ENCODE measurements at regions not wholly inside any gene's neighbourhood (a gene's known extent, or its start where the extent isn't known, plus 50 kb on each side); places are given as distances from the start of the nearest gene placed in this dataset.

- Histone ChIP-seq H3K9me3 (ENCODE audit: control insufficient read depth, insufficient read depth, low read length) (no peaks in the 10 kb centered on the region), H3K9ac (ENCODE audit: low read depth, low read length) (no peak overlapping the region), H3K36me3 (ENCODE audit: insufficient read depth, low read length) (no peaks in the 10 kb centered on the region), H3K4me1 (ENCODE audit: insufficient read depth, low read length) (peaks cover 5% of the 10 kb centered on the region; the same call in 1 of the 2 replicates)
Measured at GRCh38 chr11:47908198-47908597, 60.0 kb upstream of the NUP160 start.

GRCh38 chr11:47907499-47907898 is 59.3 kb upstream of the NUP160 start:
- Histone ChIP-seq H3K9me3 (ENCODE audit: control insufficient read depth, insufficient read depth, low read length) (no peaks in the 10 kb centered on the region), H3K36me3 (ENCODE audit: insufficient read depth, low read length) (no peaks in the 10 kb centered on the region), H3K9ac (ENCODE audit: low read depth, low read length) (no peak overlapping the region), H3K4me1 (ENCODE audit: insufficient read depth, low read length) (peaks cover 5% of the 10 kb centered on the region; the same call in 1 of the 2 replicates)

DNA sequence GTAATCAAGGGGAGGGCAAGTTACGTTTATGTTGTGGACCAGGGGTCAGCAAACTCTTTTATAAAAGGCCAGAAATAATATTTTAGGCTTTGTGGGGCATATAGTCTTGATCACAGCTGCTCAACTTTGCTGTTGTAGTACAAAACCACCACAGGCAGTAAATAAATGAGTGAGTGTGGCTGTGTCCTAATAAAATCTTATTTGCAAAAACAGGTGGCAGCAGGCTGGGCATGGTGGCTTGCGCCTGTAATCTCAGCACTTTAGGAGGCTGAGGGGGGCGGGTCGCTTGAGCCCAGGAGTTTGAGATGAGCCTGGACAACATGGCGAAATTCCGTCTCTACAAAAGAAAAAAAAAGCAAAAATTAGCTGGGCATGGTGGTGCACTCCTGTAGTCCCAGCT is 57.9 kb upstream of the NUP160 start:
- Histone ChIP-seq H3K9me3 (ENCODE audit: control insufficient read depth, insufficient read depth, low read length) (no peaks in the 10 kb centered on the region), H3K9ac (ENCODE audit: low read depth, low read length) (no peak overlapping the region), H3K4me1 (ENCODE audit: insufficient read depth, low read length) (peaks cover under 1% of the 10 kb centered on the region; the same call in 1 of the 2 replicates), H3K36me3 (ENCODE audit: insufficient read depth, low read length) (no peaks in the 10 kb centered on the region)

GRCh38 chr11:47905358-47906059 is 57.4 kb upstream of the NUP160 start:
- Histone ChIP-seq H3K36me3 (ENCODE audit: insufficient read depth, low read length) (no peaks in the 10 kb centered on the region), H3K4me1 (ENCODE audit: insufficient read depth, low read length) (no peaks in the 10 kb centered on the region), H3K9ac (ENCODE audit: low read depth, low read length) (no peak overlapping the region), H3K9me3 (ENCODE audit: control insufficient read depth, insufficient read depth, low read length) (no peaks in the 10 kb centered on the region)

DNA sequence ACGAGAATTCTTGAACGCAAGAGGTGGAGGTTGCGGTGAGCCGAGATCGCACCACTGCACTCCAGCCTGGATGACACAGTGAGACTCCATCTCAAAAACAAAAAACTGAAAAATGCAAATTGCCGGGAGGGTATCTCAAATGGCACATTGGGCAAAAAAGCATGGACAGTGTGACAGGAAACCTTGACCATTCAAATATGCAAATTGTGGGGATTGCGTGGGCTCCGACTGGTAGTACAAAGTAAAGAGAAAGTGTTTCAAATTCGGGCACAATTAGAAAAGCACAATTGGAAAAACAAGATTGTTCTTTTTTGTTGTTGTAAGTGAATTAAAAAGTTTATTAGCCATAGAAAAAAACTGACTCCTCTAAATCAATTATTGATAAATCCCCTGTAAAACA is 56.7 kb upstream of the NUP160 start:
- no peaks in the 10 kb centered on the region for H3K36me3 ChIP-seq (ENCODE audit: insufficient read depth, low read length)
- no peak overlapping the region for H3K9ac ChIP-seq (ENCODE audit: low read depth, low read length)
- no peaks in the 10 kb centered on the region for H3K4me1 ChIP-seq (ENCODE audit: insufficient read depth, low read length)
- H3K9me3 ChIP-seq (ENCODE audit: control insufficient read depth, insufficient read depth, low read length) = no peaks in the 10 kb centered on the region

DNA sequence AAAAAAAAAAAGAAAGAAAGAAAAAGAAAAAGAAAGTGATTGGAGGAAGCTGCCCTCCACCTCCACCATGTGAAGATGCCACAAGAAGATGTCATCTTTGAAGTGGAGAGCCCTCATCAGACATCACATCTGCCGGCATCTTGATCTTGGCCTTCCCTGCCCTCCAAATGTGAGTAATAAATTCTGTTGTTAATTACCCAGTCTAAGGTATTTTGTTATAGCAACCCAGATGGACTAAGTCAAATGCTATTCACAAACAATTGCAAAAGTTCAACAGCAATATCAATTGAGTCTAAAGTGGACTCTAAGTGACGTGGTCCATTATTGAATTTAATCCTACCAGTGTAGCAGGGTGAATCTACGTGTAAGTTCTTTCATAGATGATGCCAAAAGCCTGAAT is 55.9 kb upstream of the NUP160 start:
- H3K9me3 ChIP-seq (ENCODE audit: control insufficient read depth, insufficient read depth, low read length) = no peaks in the 10 kb centered on the region
- H3K4me1 ChIP-seq (ENCODE audit: insufficient read depth, low read length) = no peaks in the 10 kb centered on the region
- H3K9ac ChIP-seq (ENCODE audit: low read depth, low read length) = no peak overlapping the region
- H3K36me3 ChIP-seq (ENCODE audit: insufficient read depth, low read length) = no peaks in the 10 kb centered on the region

DNA sequence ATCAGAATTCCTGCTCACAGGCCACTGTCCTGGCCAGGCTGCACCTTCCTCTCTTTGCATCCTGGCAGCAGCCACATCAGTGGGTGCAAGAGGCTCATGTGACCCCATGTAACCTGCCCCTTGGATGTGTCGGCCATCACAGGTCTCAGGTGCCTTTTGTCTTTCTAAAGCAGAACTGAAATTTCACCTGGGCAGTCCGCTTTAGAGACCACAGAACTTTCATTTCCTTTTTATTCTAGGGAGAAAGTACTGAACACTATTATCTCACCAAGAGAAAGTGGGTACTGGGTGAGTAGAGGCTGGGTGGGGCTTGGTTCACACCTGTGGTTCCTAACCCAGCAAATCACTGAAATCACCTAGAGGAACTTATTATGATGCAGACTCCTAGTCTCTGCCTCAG is 51.7 kb upstream of the NUP160 start:
- no peaks in the 10 kb centered on the region for H3K36me3 ChIP-seq (ENCODE audit: insufficient read depth, low read length)
- H3K9me3 ChIP-seq (ENCODE audit: control insufficient read depth, insufficient read depth, low read length) = no peaks in the 10 kb centered on the region
- H3K4me1 ChIP-seq (ENCODE audit: insufficient read depth, low read length) = no peaks in the 10 kb centered on the region
- H3K9ac ChIP-seq (ENCODE audit: low read depth, low read length) = no peak overlapping the region

All from ES-I3 (cell line).